NCI-H146 (cell line): ENCODE measurements at regions not wholly inside any gene's neighbourhood (a gene's known extent, or its start where the extent isn't known, plus 50 kb on each side); places are given as distances from the start of the nearest gene placed in this dataset.
A peak's percentile ranks its signal among the peaks of the same experiment; 100 is the strongest.
"Not testable (repeated sequence)": the region's sequence is repeated elsewhere in the genome, so short reads cannot be mapped to it uniquely, and the experiment has no call there.

Experiments
- DNase-seq: peaks from one replicate; lab custom pipeline; 2025; lab: John Stamatoyannopoulos, UW

DNA sequence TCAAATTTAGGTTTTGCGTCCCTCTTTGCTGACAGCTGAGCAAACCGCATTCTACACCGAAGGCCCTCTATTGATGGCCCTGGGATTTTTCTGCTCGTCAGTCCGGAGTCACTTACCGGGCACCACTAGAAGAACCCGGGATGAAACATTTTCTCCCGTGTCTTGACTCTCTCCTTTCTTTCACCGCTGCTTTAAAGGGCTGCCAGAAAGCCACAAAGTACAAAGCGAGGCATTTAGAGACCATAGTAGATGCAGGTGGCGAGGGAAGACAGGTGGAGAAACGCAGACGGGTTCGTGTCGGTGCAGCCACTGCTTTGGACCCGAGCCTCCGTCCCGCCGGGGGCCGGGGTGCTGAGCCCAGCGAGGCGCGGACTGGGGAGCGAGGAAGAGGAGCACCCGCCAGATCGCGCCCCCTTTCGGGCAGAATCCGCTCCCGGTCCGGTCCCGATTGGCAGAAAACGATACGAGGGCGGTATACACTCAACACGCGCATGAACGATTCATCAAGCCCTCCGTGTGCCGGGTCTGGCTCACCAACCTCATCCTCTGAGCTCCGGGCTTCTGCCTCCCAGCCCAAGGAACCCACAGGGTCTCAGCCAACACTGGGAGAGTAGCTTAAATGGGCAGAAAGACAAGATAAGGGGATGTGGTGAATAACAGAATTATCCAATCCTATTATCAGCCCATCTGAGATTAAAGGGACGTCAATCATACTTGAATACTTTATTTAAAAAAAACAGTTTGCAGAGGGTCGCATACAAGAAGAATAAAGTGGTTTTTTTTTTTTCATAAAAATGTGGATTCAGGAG is 84.9 kb downstream of the TRIM27 start:
- DNase-seq: peak; percentile 83

GRCh38 chr6:28839443-28840120 is 84.2 kb downstream of the TRIM27 start:
- DNase-seq: no peak

GRCh38 chr6:28841290-28841689 is 82.5 kb downstream of the TRIM27 start:
- DNase-seq: no peak

- not testable (repeated sequence) for DNase-seq
Measured at GRCh38 chr6:28848756-28849155, 75.0 kb downstream of the TRIM27 start.
